ENCODE measurements at regions not wholly inside any gene's neighbourhood (a gene's known extent, or its start where the extent isn't known, plus 50 kb on each side); places are given as distances from the start of the nearest gene placed in this dataset.

DNA sequence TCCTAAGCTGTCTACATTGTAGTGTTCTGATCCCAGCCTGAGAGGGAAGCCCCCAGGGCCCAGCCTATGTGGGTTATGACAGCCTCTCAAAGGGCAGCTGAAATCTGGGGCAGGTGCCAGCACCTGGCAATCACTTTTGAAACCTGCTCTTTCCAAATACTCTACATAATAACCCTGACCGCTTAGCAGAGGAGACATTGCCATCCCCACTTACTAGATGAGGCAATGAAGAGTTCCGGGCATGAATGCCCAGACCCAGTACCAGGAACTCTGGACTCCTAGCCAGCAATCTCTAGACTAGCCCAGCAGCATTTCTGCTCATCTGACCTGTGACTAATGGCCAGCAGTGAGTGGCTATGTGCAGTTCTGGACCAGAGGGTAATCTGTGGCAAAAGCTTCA lies 412.4 kb upstream of the CADM1 start:
- Histone ChIP-seq H3K27ac (no peak overlapping the region), H3K4me1 (no peaks in the 10 kb centered on the region), H3K36me3 (ENCODE audit: insufficient read depth in 1 of 2, low read depth in 1 of 2) (no peaks in the 10 kb centered on the region), H3K27me3 (ENCODE audit: insufficient read depth in 3 of 3, low read length in 2 of 3) (peaks cover 0 to 1% (median 0%) of the 10 kb centered on the region in 3 donors), H3K9me3 (no peaks in the 10 kb centered on the region), H3K4me3 (no peak overlapping the region)
- peak in 1 of 2 donors; percentile 26 for DNase-seq
- WGBS, 3 donors = 9 to 19% (median 16%) methylated on average over 2 of the region's 2 CpGs
- peak; percentile 52 to 92 (median 80) for ATAC-seq
- TF ChIP-seq, protein P1, sequence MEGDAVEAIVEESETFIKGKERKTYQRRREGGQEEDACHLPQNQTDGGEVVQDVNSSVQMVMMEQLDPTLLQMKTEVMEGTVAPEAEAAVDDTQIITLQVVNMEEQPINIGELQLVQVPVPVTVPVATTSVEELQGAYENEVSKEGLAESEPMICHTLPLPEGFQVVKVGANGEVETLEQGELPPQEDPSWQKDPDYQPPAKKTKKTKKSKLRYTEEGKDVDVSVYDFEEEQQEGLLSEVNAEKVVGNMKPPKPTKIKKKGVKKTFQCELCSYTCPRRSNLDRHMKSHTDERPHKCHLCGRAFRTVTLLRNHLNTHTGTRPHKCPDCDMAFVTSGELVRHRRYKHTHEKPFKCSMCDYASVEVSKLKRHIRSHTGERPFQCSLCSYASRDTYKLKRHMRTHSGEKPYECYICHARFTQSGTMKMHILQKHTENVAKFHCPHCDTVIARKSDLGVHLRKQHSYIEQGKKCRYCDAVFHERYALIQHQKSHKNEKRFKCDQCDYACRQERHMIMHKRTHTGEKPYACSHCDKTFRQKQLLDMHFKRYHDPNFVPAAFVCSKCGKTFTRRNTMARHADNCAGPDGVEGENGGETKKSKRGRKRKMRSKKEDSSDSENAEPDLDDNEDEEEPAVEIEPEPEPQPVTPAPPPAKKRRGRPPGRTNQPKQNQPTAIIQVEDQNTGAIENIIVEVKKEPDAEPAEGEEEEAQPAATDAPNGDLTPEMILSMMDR (IDR thresholded peaks at IDR 0.05) = no peak
- intact Hi-C loops (cut with DNase I) = no loop called here

DNA sequence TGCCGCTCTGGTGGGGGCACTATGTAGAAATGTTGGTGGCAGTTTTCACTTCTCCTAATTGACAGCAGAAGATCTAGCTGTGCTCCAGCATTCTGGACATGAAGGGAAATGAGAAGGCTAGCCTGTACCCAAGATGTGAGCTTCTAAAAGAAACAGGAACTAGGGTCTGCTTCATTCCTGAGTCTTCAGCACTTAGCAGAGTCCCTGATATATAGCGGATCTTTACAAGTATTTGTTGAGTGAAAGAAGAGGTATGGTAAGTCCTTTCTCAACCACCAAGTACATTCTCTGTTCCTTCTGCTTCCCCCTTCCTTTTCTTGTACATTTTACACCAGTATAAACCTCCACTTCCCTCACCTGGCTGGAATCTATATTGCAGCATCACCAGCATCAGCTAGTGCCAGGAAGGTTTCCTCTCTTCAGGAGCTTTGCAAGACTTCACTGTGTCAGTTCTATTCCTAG lies 408.3 kb upstream of the CADM1 start:
- ATAC-seq = peak in 3 of 4 donors; percentile 45 to 65 (median 60)
- Histone ChIP-seq H3K4me3 (no peak overlapping the region), H3K9me3 (no peaks in the 10 kb centered on the region), H3K27ac (no peak overlapping the region), H3K27me3 (ENCODE audit: insufficient read depth in 3 of 3, low read length in 2 of 3) (peaks cover 0 to 13% (median 4%) of the 10 kb centered on the region in 3 donors), H3K36me3 (ENCODE audit: insufficient read depth in 1 of 2, low read depth in 1 of 2) (no peaks in the 10 kb centered on the region), H3K4me1 (no peaks in the 10 kb centered on the region)
- 69 to 74% (median 70%) methylated on average over 2 of the region's 2 CpGs for WGBS, 3 donors
- intact Hi-C loops (cut with DNase I) = loop anchor here in 1 of 2 donors (5.0 kb wide), 1 partner anchor 590 kb away; no protein-coding TSS in a partner anchor
- TF ChIP-seq, protein P1 (IDR thresholded peaks at IDR 0.05) = peak; percentile 9
- DNase-seq = no peak

DNA sequence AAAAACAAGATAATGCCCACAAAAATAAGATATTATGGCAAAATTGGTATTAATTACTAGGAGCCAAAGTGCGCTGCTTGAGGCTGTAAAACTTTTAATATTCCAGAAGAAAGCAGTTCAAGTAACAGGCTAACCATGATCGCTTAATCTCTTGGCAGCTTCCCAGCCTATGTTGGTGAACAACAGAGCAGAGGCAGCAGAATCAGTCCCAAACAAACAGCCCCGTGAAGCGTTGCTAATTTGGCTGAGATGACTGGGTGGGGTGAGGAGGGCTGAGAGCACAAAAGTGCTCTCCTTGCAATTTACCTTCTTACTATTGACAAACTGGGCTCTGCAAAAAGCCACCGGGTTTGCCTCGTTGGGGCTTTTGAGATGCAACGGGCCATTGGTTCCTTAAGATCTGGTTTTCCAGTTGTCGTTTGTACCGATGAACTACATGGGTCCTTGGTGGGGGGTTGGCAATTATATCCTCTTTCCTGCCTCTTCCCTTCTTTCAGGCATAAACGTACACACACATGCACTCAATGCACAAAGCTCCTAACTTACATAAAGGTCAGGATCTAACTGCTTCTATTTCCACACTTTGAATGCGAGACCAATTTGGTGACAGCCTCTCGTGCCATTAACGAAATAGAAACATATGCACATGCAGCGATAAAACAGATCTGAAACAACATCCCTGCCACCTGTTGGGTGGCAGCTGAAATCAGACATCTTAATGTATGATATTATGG lies 407.6 kb upstream of the CADM1 start:
- TF ChIP-seq, protein P1 (IDR thresholded peaks at IDR 0.05) = no peak
- H3K27me3 ChIP-seq (ENCODE audit: insufficient read depth in 3 of 3, low read length in 2 of 3) = peaks cover 0 to 15% (median 4%) of the 10 kb centered on the region in 3 donors
- ATAC-seq (no peak), DNase-seq (no peak)
- no peaks in the 10 kb centered on the region for H3K9me3 ChIP-seq
- H3K4me1 ChIP-seq = no peaks in the 10 kb centered on the region
- 24 to 29% (median 27%) methylated on average over 14 of the region's 14 CpGs for WGBS, 3 donors
- H3K27ac ChIP-seq = no peak overlapping the region
- H3K4me3 ChIP-seq = no peak overlapping the region
- H3K36me3 ChIP-seq (ENCODE audit: insufficient read depth in 1 of 2, low read depth in 1 of 2) = no peaks in the 10 kb centered on the region
- intact Hi-C loops (cut with DNase I) = loop anchor here in 1 of 2 donors (5.0 kb wide), 1 partner anchor 589 kb away; no protein-coding TSS in a partner anchor

DNA sequence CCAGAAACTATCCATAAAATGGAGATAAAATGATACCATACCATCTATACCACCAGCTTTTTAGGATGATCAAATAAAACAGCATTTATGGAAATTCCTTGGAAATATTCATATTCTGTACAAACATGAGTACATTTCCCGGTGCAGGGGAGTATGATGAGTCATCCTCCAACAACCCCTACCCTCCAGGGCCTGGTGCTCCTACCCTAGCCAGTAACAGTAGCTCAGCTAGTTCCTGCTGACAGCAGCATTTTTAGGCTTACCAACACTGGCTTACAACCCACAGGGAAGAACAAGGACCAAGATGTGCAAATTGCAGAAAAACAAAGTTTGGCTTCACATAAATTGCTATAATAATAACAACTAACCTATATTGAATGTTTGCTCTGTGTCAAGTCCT lies 406.2 kb upstream of the CADM1 start:
- no peak for DNase-seq
- Histone ChIP-seq H3K9me3 (no peaks in the 10 kb centered on the region), H3K4me1 (no peaks in the 10 kb centered on the region), H3K36me3 (ENCODE audit: insufficient read depth in 1 of 2, low read depth in 1 of 2) (no peaks in the 10 kb centered on the region), H3K27me3 (ENCODE audit: insufficient read depth in 3 of 3, low read length in 2 of 3) (peaks cover 0 to 15% (median 4%) of the 10 kb centered on the region in 3 donors), H3K27ac (no peak overlapping the region), H3K4me3 (no peak overlapping the region)
- ATAC-seq = no peak
- intact Hi-C loops (cut with DNase I) = loop anchor here in 1 of 2 donors (5.0 kb wide), 1 partner anchor 588 kb away; no protein-coding TSS in a partner anchor
- TF ChIP-seq, protein P1 (IDR thresholded peaks at IDR 0.05) = no peak
- WGBS, 3 donors = 77 to 85% (median 82%) methylated on average over 1 of the region's 1 CpG
